DOHH2 (cell line): ENCODE measurements at regions not wholly inside any gene's neighbourhood (a gene's known extent, or its start where the extent isn't known, plus 50 kb on each side); places are given as distances from the start of the nearest gene placed in this dataset.

ENCODE experiments used
- H3F3A ChIP-seq: fragments of 200-600 bp; sonication (generic), shearing (Covaris generic); 2 replicates; pipeline ENCODE4 v1.6.0; 2016; ENCODE audit warnings: antibody characterized with exemption, mild to moderate bottlenecking; ENCODE audit not compliant: control insufficient read depth, insufficient read depth
- H3K27ac ChIP-seq: fragments of 200-600 bp; sonication (generic); 2 replicates; pipeline ENCODE4 v1.5.1; 2014; ENCODE audit warnings: low read depth, mild to moderate bottlenecking, low read length, moderate library complexity
- H3K27me3 ChIP-seq: fragments of 200-600 bp; sonication (generic); 2 replicates; pipeline ENCODE4 v1.6.1; 2014; ENCODE audit warnings: mild to moderate bottlenecking, low read length, mixed read lengths; ENCODE audit not compliant: control insufficient read depth
- H3K36me3 ChIP-seq: fragments of 200-600 bp; sonication (generic); 2 replicates; pipeline ENCODE4 v1.6.1; 2014; ENCODE audit warnings: mild to moderate bottlenecking, low read length, moderate library complexity, mixed read lengths; ENCODE audit not compliant: control insufficient read depth
- H3K4me1 ChIP-seq: fragments of 200-600 bp; sonication (generic); 2 replicates; pipeline ENCODE4 v1.6.1; 2014; ENCODE audit warnings: mild to moderate bottlenecking, low read length, mixed read lengths; ENCODE audit not compliant: control insufficient read depth
- H3K4me2 ChIP-seq: fragments of 200-600 bp; sonication (generic); 2 replicates; pipeline ENCODE4 v1.6.0; 2014; ENCODE audit warnings: mild to moderate bottlenecking, low read length, moderate library complexity
- H3K4me3 ChIP-seq: fragments of 200-600 bp; sonication (generic); 2 replicates; pipeline ENCODE4 v1.5.1; 2014; ENCODE audit warnings: mild to moderate bottlenecking, low read length, mixed read lengths
- H3K79me2 ChIP-seq: fragments of 200-600 bp; sonication (generic); 2 replicates; pipeline ENCODE4 v1.6.1; 2014; ENCODE audit warnings: mild to moderate bottlenecking, low read length, mixed read lengths; ENCODE audit not compliant: control insufficient read depth
- H3K9me2 ChIP-seq: fragments of 200-600 bp; sonication (generic); replicated peaks from 2 replicates; pipeline ENCODE4 v1.6.1; 2014; ENCODE audit warnings: mild to moderate bottlenecking, low read length, mixed read lengths; ENCODE audit not compliant: control insufficient read depth
- H3K9me3 ChIP-seq: fragments of 200-600 bp; sonication (generic); 2 replicates; pipeline ENCODE4 v1.6.1; 2014; ENCODE audit warnings: antibody characterized with exemption, low read length, mixed read lengths; ENCODE audit not compliant: control insufficient read depth, insufficient read depth
- H4K20me1 ChIP-seq: fragments of 200-600 bp; sonication (generic); 2 replicates; pipeline ENCODE4 v1.6.0; 2014; ENCODE audit warnings: low read depth, mild to moderate bottlenecking, antibody characterized with exemption, low read length, moderate library complexity; ENCODE audit not compliant: control insufficient read depth, insufficient read depth
- EZH2phosphoT487 ChIP-seq: fragments of 200-600 bp; sonication (generic); IDR thresholded peaks from 2 replicates; pipeline ENCODE4 v1.6.1; 2017; ENCODE audit warnings: borderline replicate concordance, mild to moderate bottlenecking, antibody characterized with exemption, low read length, moderate library complexity, mixed read lengths
- TF ChIP-seq, protein P1 (sequence below): fragments of 200-600 bp; sonication (generic); IDR thresholded peaks from one replicate; pipeline ENCODE4 v1.5.1; 2014; ENCODE audit warnings: antibody characterized with exemption, mild to moderate bottlenecking, low read depth, low read length; ENCODE audit not compliant: poor library complexity, severe bottlenecking

GRCh38 chr13:108156749-108157148 is 58.6 kb downstream of the LIG4 start:
- Histone ChIP-seq H3K9me3 (peaks cover 6% of the 10 kb centered on the region; the same call in 1 of the 2 replicates), H3K4me1 (no peaks in the 10 kb centered on the region), H3K27ac (no peak overlapping the region), H3K36me3 (no peaks in the 10 kb centered on the region), H4K20me1 (no peaks in the 10 kb centered on the region), H3K4me2 (no peak overlapping the region), H3K9me2 (no peaks in the 10 kb centered on the region), H3K27me3 (no peaks in the 10 kb centered on the region), H3K4me3 (no peak overlapping the region), H3K79me2 (no peaks in the 10 kb centered on the region), H3F3A (no peaks in the 10 kb centered on the region)
- TF ChIP-seq, protein P1, sequence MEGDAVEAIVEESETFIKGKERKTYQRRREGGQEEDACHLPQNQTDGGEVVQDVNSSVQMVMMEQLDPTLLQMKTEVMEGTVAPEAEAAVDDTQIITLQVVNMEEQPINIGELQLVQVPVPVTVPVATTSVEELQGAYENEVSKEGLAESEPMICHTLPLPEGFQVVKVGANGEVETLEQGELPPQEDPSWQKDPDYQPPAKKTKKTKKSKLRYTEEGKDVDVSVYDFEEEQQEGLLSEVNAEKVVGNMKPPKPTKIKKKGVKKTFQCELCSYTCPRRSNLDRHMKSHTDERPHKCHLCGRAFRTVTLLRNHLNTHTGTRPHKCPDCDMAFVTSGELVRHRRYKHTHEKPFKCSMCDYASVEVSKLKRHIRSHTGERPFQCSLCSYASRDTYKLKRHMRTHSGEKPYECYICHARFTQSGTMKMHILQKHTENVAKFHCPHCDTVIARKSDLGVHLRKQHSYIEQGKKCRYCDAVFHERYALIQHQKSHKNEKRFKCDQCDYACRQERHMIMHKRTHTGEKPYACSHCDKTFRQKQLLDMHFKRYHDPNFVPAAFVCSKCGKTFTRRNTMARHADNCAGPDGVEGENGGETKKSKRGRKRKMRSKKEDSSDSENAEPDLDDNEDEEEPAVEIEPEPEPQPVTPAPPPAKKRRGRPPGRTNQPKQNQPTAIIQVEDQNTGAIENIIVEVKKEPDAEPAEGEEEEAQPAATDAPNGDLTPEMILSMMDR = no peak
- no peak for TF ChIP-seq EZH2phosphoT487

- TF ChIP-seq EZH2phosphoT487 = no peak
- TF ChIP-seq, protein P1 = peak; percentile 85
- H3F3A ChIP-seq = no peaks in the 10 kb centered on the region
- no peaks in the 10 kb centered on the region for H3K36me3 ChIP-seq
- H3K27ac ChIP-seq = no peak overlapping the region
- H3K27me3 ChIP-seq = no peaks in the 10 kb centered on the region
- H3K4me3 ChIP-seq = no peak overlapping the region
- no peak overlapping the region for H3K4me2 ChIP-seq
- no peaks in the 10 kb centered on the region for H3K9me2 ChIP-seq
- H3K79me2 ChIP-seq = no peaks in the 10 kb centered on the region
- no peaks in the 10 kb centered on the region for H3K4me1 ChIP-seq
- no peaks in the 10 kb centered on the region for H4K20me1 ChIP-seq
- H3K9me3 ChIP-seq = peaks cover 6% of the 10 kb centered on the region; the same call in 1 of the 2 replicates
Observed at GRCh38 chr13:108155185-108156106, 59.9 kb downstream of the LIG4 start.

- Histone ChIP-seq H3K27ac (no peak overlapping the region), H3K9me3 (peaks cover 6% of the 10 kb centered on the region; the same call in 1 of the 2 replicates), H3K36me3 (no peaks in the 10 kb centered on the region), H3K4me3 (no peak overlapping the region), H4K20me1 (no peaks in the 10 kb centered on the region), H3K79me2 (no peaks in the 10 kb centered on the region), H3K4me1 (no peaks in the 10 kb centered on the region), H3K4me2 (no peak overlapping the region), H3K27me3 (no peaks in the 10 kb centered on the region), H3K9me2 (no peaks in the 10 kb centered on the region), H3F3A (no peaks in the 10 kb centered on the region)
- TF ChIP-seq, protein P1 = no peak
- TF ChIP-seq EZH2phosphoT487 = no peak
Observed at GRCh38 chr13:108154421-108154858, 60.9 kb downstream of the LIG4 start.
